Right lobe of liver (tissue), 4 donors: ENCODE measurements at regions not wholly inside any gene's neighbourhood (a gene's known extent, or its start where the extent isn't known, plus 50 kb on each side); places are given as distances from the start of the nearest gene placed in this dataset.

ENCODE experiments used
- CTCF ChIP-seq, 4 donors: fragments of 200-600 bp in 3 of 4; fragments of 450-650 bp in 1 of 4; IDR thresholded peaks; one replicate each; pipeline versions ENCODE4 v1.5.1 to v1.8.0; 2016 to 2022; ENCODE audit warnings: antibody characterized with exemption in 4 of 4, mild to moderate bottlenecking in 2 of 4
- POLR2A ChIP-seq: fragments of 450-650 bp; IDR thresholded peaks from one replicate; pipeline ENCODE4 v1.6.1; 2017; ENCODE audit warnings: antibody characterized with exemption, mild to moderate bottlenecking
- donor health status: DM: no; HTN: no; CAD: no.
- donor health status: DM: no; HTN: no; CAD: no.
- donor health status: DM: no; HTN: yes; CAD: no.

- TF ChIP-seq CTCF (IDR thresholded peaks at IDR 0.05) (no peak), POLR2A (no peak)
Observed at GRCh38 chr4:188444500-188444899, 305.3 kb downstream of the TRIML1 start.
